ENCODE measurements at regions not wholly inside any gene's neighbourhood (a gene's known extent, or its start where the extent isn't known, plus 50 kb on each side); places are given as distances from the start of the nearest gene placed in this dataset.

GRCh38 chr11:95711162-95711944 is 78.2 kb downstream of the FAM76B start:
- no TSS peak for BruUV-seq (replicated peaks)
- Histone ChIP-seq H3K27ac (ENCODE audit: low read depth, low read length, poor library complexity, severe bottlenecking) (no peak overlapping the region), H3K27me3 (replicated peaks; ENCODE audit: insufficient read depth, low read depth, low read length, poor library complexity) (no peaks in the 10 kb centered on the region), H3K9me3 (ENCODE audit: low read depth, low read length, poor library complexity, severe bottlenecking) (no peaks in the 10 kb centered on the region), H3K36me3 (ENCODE audit: insufficient read depth, low read length, poor library complexity, severe bottlenecking) (no peaks in the 10 kb centered on the region), H3K4me1 (ENCODE audit: insufficient read depth, low read length, poor library complexity, severe bottlenecking) (no peaks in the 10 kb centered on the region), H3K4me3 (ENCODE audit: low read depth, low read length, poor library complexity, severe bottlenecking) (no peak overlapping the region)
- TF ChIP-seq CTCF (conservative IDR thresholded peaks at IDR 0.05; ENCODE audit: low read depth, low read length): no peak
- no peak for TF ChIP-seq EZH2 (IDR thresholded peaks at IDR 0.05; ENCODE audit: borderline replicate concordance, low read depth, low read length, poor library complexity, severe bottlenecking)
- intact Hi-C loops (cut with micrococcal nuclease; ENCODE audit: unreplicated experiment): no loop called here
- ChIA-PET CTCF (no interaction called here), POLR2A (ENCODE audit: low non-redundant PET) (no interaction called here)
- DNase-seq (ENCODE audit: low spot score): no peak

GRCh38 chr11:95708681-95709080 is 80.9 kb downstream of the FAM76B start:
- H3K27me3 ChIP-seq (replicated peaks; ENCODE audit: insufficient read depth, low read depth, low read length, poor library complexity): no peaks in the 10 kb centered on the region
- intact Hi-C loops (cut with micrococcal nuclease; ENCODE audit: unreplicated experiment): loop anchor here (10.0 kb wide), 1 partner anchor 184 kb away; no protein-coding TSS in a partner anchor
- CTCF ChIA-PET: no interaction called here
- no peaks in the 10 kb centered on the region for H3K36me3 ChIP-seq (ENCODE audit: insufficient read depth, low read length, poor library complexity, severe bottlenecking)
- no peak overlapping the region for H3K4me3 ChIP-seq (ENCODE audit: low read depth, low read length, poor library complexity, severe bottlenecking)
- no TSS peak for BruUV-seq (replicated peaks)
- H3K9me3 ChIP-seq (ENCODE audit: low read depth, low read length, poor library complexity, severe bottlenecking): no peaks in the 10 kb centered on the region
- POLR2A ChIA-PET (ENCODE audit: low non-redundant PET): no interaction called here
- TF ChIP-seq CTCF (conservative IDR thresholded peaks at IDR 0.05; ENCODE audit: low read depth, low read length): no peak
- no peak for TF ChIP-seq EZH2 (IDR thresholded peaks at IDR 0.05; ENCODE audit: borderline replicate concordance, low read depth, low read length, poor library complexity, severe bottlenecking)
- no peak overlapping the region for H3K27ac ChIP-seq (ENCODE audit: low read depth, low read length, poor library complexity, severe bottlenecking)
- DNase-seq (ENCODE audit: low spot score): no peak
- no peaks in the 10 kb centered on the region for H3K4me1 ChIP-seq (ENCODE audit: insufficient read depth, low read length, poor library complexity, severe bottlenecking)

- BruUV-seq (replicated peaks): no TSS peak
- Histone ChIP-seq H3K36me3 (ENCODE audit: insufficient read depth, low read length, poor library complexity, severe bottlenecking) (no peaks in the 10 kb centered on the region), H3K27ac (ENCODE audit: low read depth, low read length, poor library complexity, severe bottlenecking) (no peak overlapping the region), H3K9me3 (ENCODE audit: low read depth, low read length, poor library complexity, severe bottlenecking) (no peaks in the 10 kb centered on the region), H3K4me3 (ENCODE audit: low read depth, low read length, poor library complexity, severe bottlenecking) (no peak overlapping the region), H3K4me1 (ENCODE audit: insufficient read depth, low read length, poor library complexity, severe bottlenecking) (no peaks in the 10 kb centered on the region), H3K27me3 (replicated peaks; ENCODE audit: insufficient read depth, low read depth, low read length, poor library complexity) (no peaks in the 10 kb centered on the region)
- CTCF ChIA-PET: no interaction called here
- no peak for DNase-seq (ENCODE audit: low spot score)
- intact Hi-C loops (cut with micrococcal nuclease; ENCODE audit: unreplicated experiment): loop anchor here (10.0 kb wide), 1 partner anchor 182 kb away; no protein-coding TSS in a partner anchor
- POLR2A ChIA-PET (ENCODE audit: low non-redundant PET): no interaction called here
- no peak for TF ChIP-seq CTCF (conservative IDR thresholded peaks at IDR 0.05; ENCODE audit: low read depth, low read length)
- no peak for TF ChIP-seq EZH2 (IDR thresholded peaks at IDR 0.05; ENCODE audit: borderline replicate concordance, low read depth, low read length, poor library complexity, severe bottlenecking)
Measured at GRCh38 chr11:95706974-95707387, 82.6 kb downstream of the FAM76B start.

All from A673 (cell line).